H1 (cell line): ENCODE measurements at regions not wholly inside any gene's neighbourhood (a gene's known extent, or its start where the extent isn't known, plus 50 kb on each side); places are given as distances from the start of the nearest gene placed in this dataset.

Experiments used
- CTCF ChIP-seq, 3 experiments: IDR thresholded peaks; 1 replicate in 2 of 3; 2 replicates in 1 of 3; pipeline versions ENCODE4 v1.5.1 to v1.6.1; 2011; ENCODE audit warnings: low read length in 3 of 3, mild to moderate bottlenecking in 3 of 3, inconsistent platforms in 2 of 3, low read depth in 1 of 3, moderate library complexity in 1 of 3; ENCODE audit not compliant: insufficient read depth in 1 of 3; ENCODE audit errors: control extremely low read depth in 1 of 3
- EZH2 ChIP-seq: fragments of 200-600 bp; sonication (generic); IDR thresholded peaks from 2 replicates; pipeline ENCODE4 v1.7.1; 2012; ENCODE audit warnings: low read depth, mild to moderate bottlenecking, moderate library complexity, low read length, inconsistent platforms; ENCODE audit not compliant: severe bottlenecking
- JUND ChIP-seq: IDR thresholded peaks from 2 replicates; pipeline ENCODE4 v1.6.1; 2011; ENCODE audit warnings: mild to moderate bottlenecking, improper control_type of control experiment, low read length
- MAX ChIP-seq: IDR thresholded peaks from 2 replicates; pipeline ENCODE4 v1.6.1; 2012; ENCODE audit warnings: inconsistent platforms
- POLR2A ChIP-seq, 2 experiments: IDR thresholded peaks; 1 replicate in 1 of 2; 2 replicates in 1 of 2; pipeline ENCODE4 v1.6.1; 2011; ENCODE audit warnings: low read depth in 2 of 2, low read length in 2 of 2, mild to moderate bottlenecking in 2 of 2; ENCODE audit errors: control extremely low read depth in 1 of 2
- POLR2AphosphoS5 ChIP-seq: IDR thresholded peaks from 2 replicates; pipeline ENCODE4 v1.6.1; 2011; ENCODE audit warnings: low read depth, low read length
- RAD21 ChIP-seq, 2 experiments: IDR thresholded peaks in 1 of 2; conservative IDR thresholded peaks in 1 of 2; 2 replicates each; pipeline ENCODE4 v1.6.1; 2011; ENCODE audit warnings: low read depth in 2 of 2, low read length in 2 of 2, improper control_type of control experiment in 1 of 2, inconsistent platforms in 1 of 2, mild to moderate bottlenecking in 1 of 2, moderate library complexity in 1 of 2
- SIN3A ChIP-seq, 2 experiments: IDR thresholded peaks in 1 of 2; conservative IDR thresholded peaks in 1 of 2; 2 replicates each; pipeline ENCODE4 v1.6.1; 2011 to 2012; ENCODE audit warnings: low read length in 2 of 2, improper control_type of control experiment in 1 of 2, low read depth in 1 of 2, mild to moderate bottlenecking in 1 of 2
- SP1 ChIP-seq: IDR thresholded peaks from 2 replicates; pipeline ENCODE4 v1.6.1; 2011; ENCODE audit warnings: low read depth, low read length
- TAF7 ChIP-seq: optimal IDR thresholded peaks from 2 replicates; pipeline ENCODE3; 2011; ENCODE audit warnings: low read depth, mild to moderate bottlenecking, inconsistent platforms, low read length, moderate library complexity, borderline replicate concordance
- TCF12 ChIP-seq: IDR thresholded peaks from 2 replicates; pipeline ENCODE4 v1.6.1; 2011; ENCODE audit warnings: low read depth, mild to moderate bottlenecking, low read length
- ZNF274 ChIP-seq: IDR thresholded peaks from 2 replicates; pipeline ENCODE4 v1.7.0; 2012; ENCODE audit warnings: low read length, borderline replicate concordance; ENCODE audit errors: extremely low read depth

GRCh38 chr4:129929052-129929451 is 833.1 kb downstream of the C4orf33 start:
- no peak for TF ChIP-seq MAX
- TF ChIP-seq TAF7, result no peak
- TF ChIP-seq POLR2A (IDR thresholded peaks at IDR 0.05; ENCODE audit: control extremely low read depth in 1 of 2, low read depth in 2 of 2, low read length in 2 of 2), result no peak
- no peak for TF ChIP-seq JUND
- peak in 2 of 3 experiments; percentile 20 to 54; a peak in 2 of 4 replicates for TF ChIP-seq CTCF (IDR thresholded peaks at IDR 0.05; ENCODE audit: control extremely low read depth in 1 of 3, insufficient read depth in 1 of 3, low read depth in 1 of 3, low read length in 3 of 3)
- TF ChIP-seq SIN3A (conservative IDR thresholded peaks at IDR 0.05 in 1 of 2, IDR thresholded peaks at IDR 0.05 in 1 of 2; ENCODE audit: low read depth in 1 of 2, low read length in 2 of 2), result no peak
- no peak for TF ChIP-seq ZNF274
- TF ChIP-seq EZH2, result no peak
- no peak for TF ChIP-seq SP1
- TF ChIP-seq TCF12, result no peak
- no peak for TF ChIP-seq POLR2AphosphoS5
- peak; percentile 68 to 69 for TF ChIP-seq RAD21 (IDR thresholded peaks at IDR 0.05 in 1 of 2, conservative IDR thresholded peaks at IDR 0.05 in 1 of 2; ENCODE audit: low read depth in 2 of 2, low read length in 2 of 2)
